ENCODE measurements at regions not wholly inside any gene's neighbourhood (a gene's known extent, or its start where the extent isn't known, plus 50 kb on each side); places are given as distances from the start of the nearest gene placed in this dataset.

DNA sequence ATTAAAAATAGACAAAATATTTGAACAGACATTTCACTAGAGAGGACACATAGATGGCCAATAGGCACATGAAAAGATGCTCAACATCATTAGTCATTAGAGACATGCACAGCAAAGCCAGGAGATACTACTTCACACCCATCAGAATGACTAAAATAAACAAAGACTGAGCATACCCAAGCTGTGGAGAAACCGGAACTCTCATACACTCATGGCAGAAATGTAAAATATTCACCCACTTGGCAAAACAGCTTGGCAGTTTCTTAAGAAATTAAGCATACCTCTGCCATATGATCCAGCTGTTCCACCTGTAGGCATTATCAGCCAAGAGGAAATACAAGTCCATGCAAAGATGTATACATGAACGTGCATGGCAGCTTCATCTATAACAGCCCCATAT lies 213.4 kb downstream of the TSHZ3 start:
- Mint-ChIP-seq H3K4me1 (no peaks in the 10 kb centered on the region), H3K4me3 (no peak overlapping the region), H3K36me3 (no peaks in the 10 kb centered on the region), H3K27ac (no peak overlapping the region), H3K9me3 (no peaks in the 10 kb centered on the region), H3K27me3 (peaks cover 4 to 6% of the 10 kb centered on the region in 2 donors)
- H3K36me3 ChIP-seq (ENCODE audit: insufficient read depth, low read length) = no peaks in the 10 kb centered on the region
- DNase-seq = no peak
- H3K27ac ChIP-seq (ENCODE audit: low read depth, low read length) = no peak overlapping the region
- H3K4me3 ChIP-seq (ENCODE audit: low read length in 2 of 2) = no peak overlapping the region
- intact Hi-C loops (cut with micrococcal nuclease) = no loop called here
- ChIA-PET CTCF (ENCODE audit: partially characterized antibody) (no interaction called here), POLR2A (ENCODE audit: partially characterized antibody) (no interaction called here)
- no peaks in the 10 kb centered on the region for H3K4me1 ChIP-seq (ENCODE audit: insufficient read depth, low read length)
- H3K27me3 ChIP-seq (ENCODE audit: insufficient read depth, low read length) = no peaks in the 10 kb centered on the region
- no peaks in the 10 kb centered on the region for H3K9me3 ChIP-seq (ENCODE audit: control insufficient read depth in 1 of 2, low read length in 2 of 2)

DNA sequence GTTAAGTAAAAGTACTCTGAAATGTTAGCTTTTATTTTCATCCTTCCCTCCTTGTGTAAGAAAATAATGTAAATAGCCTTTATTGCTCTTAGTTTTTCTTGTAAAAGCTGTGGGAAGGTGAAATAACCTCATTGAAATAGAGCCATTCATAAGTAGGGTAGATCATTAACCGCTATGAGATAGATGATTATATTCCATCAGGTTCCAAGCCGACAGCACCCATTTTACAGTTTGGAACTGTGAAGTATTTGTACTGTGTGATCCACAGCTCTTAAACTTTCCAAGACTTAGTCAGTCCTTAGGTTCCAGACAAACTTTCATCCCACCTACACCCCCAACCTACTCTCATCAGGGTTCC lies 216.5 kb downstream of the TSHZ3 start:
- H3K27ac ChIP-seq (ENCODE audit: low read depth, low read length) = no peak overlapping the region
- no peaks in the 10 kb centered on the region for H3K36me3 Mint-ChIP-seq
- H3K27me3 ChIP-seq (ENCODE audit: insufficient read depth, low read length) = no peaks in the 10 kb centered on the region
- peaks cover 8% of the 10 kb centered on the region in 2 donors for H3K27me3 Mint-ChIP-seq
- no peaks in the 10 kb centered on the region for H3K9me3 Mint-ChIP-seq
- POLR2A ChIA-PET (ENCODE audit: partially characterized antibody) = no interaction called here
- no peaks in the 10 kb centered on the region for H3K9me3 ChIP-seq (ENCODE audit: control insufficient read depth in 1 of 2, low read length in 2 of 2)
- no peaks in the 10 kb centered on the region for H3K36me3 ChIP-seq (ENCODE audit: insufficient read depth, low read length)
- intact Hi-C loops (cut with micrococcal nuclease) = no loop called here
- H3K4me1 ChIP-seq (ENCODE audit: insufficient read depth, low read length) = no peaks in the 10 kb centered on the region
- no peak overlapping the region for H3K4me3 ChIP-seq (ENCODE audit: low read length in 2 of 2)
- H3K27ac Mint-ChIP-seq = no peak overlapping the region
- H3K4me1 Mint-ChIP-seq = no peaks in the 10 kb centered on the region
- CTCF ChIA-PET (ENCODE audit: partially characterized antibody) = interaction anchor here (1.0 kb wide), 1 partner anchor 9 kb away, joined by 4 read pairs; no protein-coding TSS in a partner anchor
- DNase-seq = no peak
- H3K4me3 Mint-ChIP-seq = no peak overlapping the region

DNA sequence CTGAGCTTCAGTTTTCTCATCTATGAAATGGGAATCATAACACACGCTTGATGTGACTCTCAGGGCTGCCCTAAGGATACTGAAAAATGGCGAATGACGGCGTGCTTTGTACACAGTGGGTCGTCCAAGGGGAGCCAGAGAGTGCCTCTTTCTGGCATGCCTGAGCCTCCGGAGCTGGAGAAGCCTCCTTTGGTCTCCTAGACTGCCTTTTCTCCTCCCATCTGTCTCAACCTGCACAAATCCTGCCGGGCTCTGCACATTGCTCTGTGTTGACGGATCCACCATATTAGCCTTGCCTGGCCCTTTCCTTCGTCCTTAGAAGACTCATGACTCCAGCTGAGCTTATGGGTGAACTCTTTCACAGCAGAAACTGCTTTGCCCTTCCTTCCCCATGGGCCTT lies 220.9 kb downstream of the TSHZ3 start:
- Mint-ChIP-seq H3K27ac (no peak overlapping the region), H3K9me3 (no peaks in the 10 kb centered on the region), H3K27me3 (peaks cover 7% of the 10 kb centered on the region in 2 donors), H3K36me3 (no peaks in the 10 kb centered on the region), H3K4me1 (no peaks in the 10 kb centered on the region), H3K4me3 (no peak overlapping the region)
- no peak for DNase-seq
- H3K27ac ChIP-seq (ENCODE audit: low read depth, low read length) = no peak overlapping the region
- ChIA-PET POLR2A (ENCODE audit: partially characterized antibody) (no interaction called here), CTCF (ENCODE audit: partially characterized antibody) (no interaction called here)
- no peaks in the 10 kb centered on the region for H3K4me1 ChIP-seq (ENCODE audit: insufficient read depth, low read length)
- no peaks in the 10 kb centered on the region for H3K36me3 ChIP-seq (ENCODE audit: insufficient read depth, low read length)
- no peaks in the 10 kb centered on the region for H3K27me3 ChIP-seq (ENCODE audit: insufficient read depth, low read length)
- no peaks in the 10 kb centered on the region for H3K9me3 ChIP-seq (ENCODE audit: control insufficient read depth in 1 of 2, low read length in 2 of 2)
- intact Hi-C loops (cut with micrococcal nuclease) = no loop called here
- H3K4me3 ChIP-seq (ENCODE audit: low read length in 2 of 2) = no peak overlapping the region

DNA sequence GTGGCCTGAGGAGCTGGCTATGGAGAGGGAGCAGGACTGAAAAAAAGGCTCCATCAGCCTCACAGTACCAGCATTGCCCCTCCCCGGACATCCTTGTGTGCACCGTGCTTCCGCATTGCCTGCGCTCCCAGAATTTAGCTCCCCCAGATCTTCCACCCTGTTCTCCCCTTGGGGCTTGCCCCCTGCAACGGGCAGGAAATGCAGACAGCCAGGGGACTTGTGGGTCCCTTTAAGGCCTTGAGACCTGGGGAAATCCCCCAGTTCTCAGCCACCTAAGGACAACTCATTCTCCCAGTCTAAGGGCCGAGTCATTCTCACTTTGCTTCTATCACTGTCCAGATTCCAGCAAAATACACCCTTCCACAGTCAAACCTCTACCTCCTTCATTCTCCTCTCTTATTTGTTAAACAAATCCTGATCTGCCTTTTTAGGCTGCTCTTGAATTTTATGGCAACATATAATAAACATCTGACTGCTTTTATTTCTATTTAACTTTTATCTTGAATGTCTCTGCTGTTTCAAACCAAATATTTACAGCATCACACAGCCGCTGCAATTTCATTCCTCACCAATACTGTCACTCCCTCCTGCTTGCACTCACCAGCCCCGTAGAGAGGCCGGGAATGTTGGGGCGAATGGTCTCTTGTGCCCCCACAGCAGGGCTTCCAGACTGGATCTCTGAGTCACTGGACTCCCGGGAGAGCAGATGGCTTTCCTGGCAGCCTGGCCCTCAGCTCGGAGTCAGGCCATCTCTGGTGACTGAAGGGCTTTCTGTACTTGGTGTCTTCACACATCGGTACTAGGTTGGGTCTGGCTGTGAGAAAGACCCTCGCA lies 221.9 kb downstream of the TSHZ3 start:
- Histone ChIP-seq H3K4me3 (ENCODE audit: low read length in 2 of 2) (no peak overlapping the region), H3K27ac (ENCODE audit: low read depth, low read length) (no peak overlapping the region), H3K9me3 (ENCODE audit: control insufficient read depth in 1 of 2, low read length in 2 of 2) (no peaks in the 10 kb centered on the region), H3K36me3 (ENCODE audit: insufficient read depth, low read length) (no peaks in the 10 kb centered on the region), H3K27me3 (ENCODE audit: insufficient read depth, low read length) (no peaks in the 10 kb centered on the region), H3K4me1 (ENCODE audit: insufficient read depth, low read length) (no peaks in the 10 kb centered on the region)
- Mint-ChIP-seq H3K4me1 (no peaks in the 10 kb centered on the region), H3K27ac (no peak overlapping the region), H3K9me3 (no peaks in the 10 kb centered on the region), H3K4me3 (peak overlapping the region in 1 of 8 donors; percentile 23), H3K36me3 (no peaks in the 10 kb centered on the region), H3K27me3 (peaks cover 4 to 7% of the 10 kb centered on the region in 2 donors)
- DNase-seq = no peak
- CTCF ChIA-PET (ENCODE audit: partially characterized antibody) = no interaction called here
- POLR2A ChIA-PET (ENCODE audit: partially characterized antibody) = no interaction called here
- intact Hi-C loops (cut with micrococcal nuclease) = no loop called here

DNA sequence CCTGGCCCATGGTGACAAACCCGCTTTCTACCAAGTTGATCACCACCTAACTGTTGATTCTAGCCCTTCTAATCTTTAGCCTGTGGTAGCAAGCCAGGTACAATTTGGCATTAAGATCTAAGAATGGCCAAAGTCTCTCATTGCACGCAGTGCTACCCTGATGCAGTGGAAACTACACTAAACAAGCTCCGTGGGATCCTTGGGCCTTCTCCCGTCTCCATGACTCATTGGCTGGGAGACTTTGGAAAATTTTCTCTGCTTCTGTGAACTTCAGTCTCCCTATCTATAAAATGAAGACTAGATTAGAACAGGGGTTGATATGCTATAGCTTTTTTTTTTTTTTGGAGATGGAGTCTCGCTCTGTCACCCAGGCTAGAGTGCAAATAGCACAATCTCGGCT lies 223.0 kb downstream of the TSHZ3 start:
- Histone ChIP-seq H3K27me3 (ENCODE audit: insufficient read depth, low read length) (no peaks in the 10 kb centered on the region), H3K27ac (ENCODE audit: low read depth, low read length) (no peak overlapping the region), H3K4me3 (ENCODE audit: low read length in 2 of 2) (no peak overlapping the region), H3K4me1 (ENCODE audit: insufficient read depth, low read length) (no peaks in the 10 kb centered on the region), H3K9me3 (ENCODE audit: control insufficient read depth in 1 of 2, low read length in 2 of 2) (no peaks in the 10 kb centered on the region), H3K36me3 (ENCODE audit: insufficient read depth, low read length) (no peaks in the 10 kb centered on the region)
- Mint-ChIP-seq H3K36me3 (no peaks in the 10 kb centered on the region), H3K4me1 (peaks cover 0 to 1% (median 0%) of the 10 kb centered on the region in 4 donors), H3K4me3 (no peak overlapping the region), H3K27ac (no peak overlapping the region), H3K9me3 (no peaks in the 10 kb centered on the region), H3K27me3 (peaks cover 4 to 7% of the 10 kb centered on the region in 2 donors)
- POLR2A ChIA-PET (ENCODE audit: partially characterized antibody) = no interaction called here
- CTCF ChIA-PET (ENCODE audit: partially characterized antibody) = no interaction called here
- intact Hi-C loops (cut with micrococcal nuclease) = no loop called here
- DNase-seq = no peak

DNA sequence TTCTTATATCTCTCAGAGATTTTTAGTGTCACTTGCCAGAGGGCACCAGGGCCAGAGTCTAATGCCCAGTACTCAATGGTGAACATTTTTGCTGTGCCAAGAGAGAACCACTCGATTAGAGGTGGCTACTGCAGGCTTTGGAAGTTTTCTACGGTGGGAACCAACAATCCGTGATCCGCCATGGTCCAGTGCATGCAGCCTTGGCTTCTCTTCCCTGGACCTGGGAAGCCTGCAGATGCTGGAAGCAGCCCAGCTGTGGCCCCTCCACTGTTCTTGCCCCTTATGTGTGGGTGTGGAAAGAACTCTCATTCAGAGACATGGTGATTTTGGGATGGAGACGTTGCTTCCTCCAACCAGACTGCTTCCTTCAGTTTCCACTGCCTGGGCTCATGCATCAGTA lies 224.2 kb downstream of the TSHZ3 start:
- Histone ChIP-seq H3K4me3 (ENCODE audit: low read length in 2 of 2) (no peak overlapping the region), H3K27me3 (ENCODE audit: insufficient read depth, low read length) (no peaks in the 10 kb centered on the region), H3K4me1 (ENCODE audit: insufficient read depth, low read length) (no peaks in the 10 kb centered on the region), H3K9me3 (ENCODE audit: control insufficient read depth in 1 of 2, low read length in 2 of 2) (no peaks in the 10 kb centered on the region), H3K27ac (ENCODE audit: low read depth, low read length) (no peak overlapping the region), H3K36me3 (ENCODE audit: insufficient read depth, low read length) (no peaks in the 10 kb centered on the region)
- H3K4me1 Mint-ChIP-seq = peaks cover 0 to 1% (median 0%) of the 10 kb centered on the region in 4 donors
- no peak for DNase-seq
- ChIA-PET CTCF (ENCODE audit: partially characterized antibody) (no interaction called here), POLR2A (ENCODE audit: partially characterized antibody) (no interaction called here)
- H3K9me3 Mint-ChIP-seq = no peaks in the 10 kb centered on the region
- no peaks in the 10 kb centered on the region for H3K36me3 Mint-ChIP-seq
- H3K27me3 Mint-ChIP-seq = peaks cover 2 to 4% of the 10 kb centered on the region in 2 donors
- H3K4me3 Mint-ChIP-seq = no peak overlapping the region
- intact Hi-C loops (cut with micrococcal nuclease) = no loop called here
- H3K27ac Mint-ChIP-seq = no peak overlapping the region

DNA sequence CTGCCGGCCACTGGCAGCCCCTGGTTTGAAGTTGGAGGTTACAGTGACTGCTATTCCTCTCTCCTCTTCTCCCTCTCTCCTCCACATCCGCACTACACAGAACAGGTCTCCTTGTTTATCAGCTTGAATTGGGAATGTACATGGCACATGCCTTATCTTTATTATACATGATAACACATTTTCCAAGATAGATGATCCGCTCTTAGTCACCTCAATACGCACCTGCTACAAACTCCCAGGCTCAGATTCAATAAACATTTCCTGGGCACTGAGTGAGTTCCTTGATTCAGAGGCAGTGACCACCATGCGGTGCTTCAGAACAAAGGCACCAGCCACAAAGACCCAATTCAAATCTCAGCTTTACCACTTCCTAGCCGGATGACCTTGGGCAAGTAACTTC lies 227.7 kb downstream of the TSHZ3 start:
- H3K9me3 Mint-ChIP-seq = no peaks in the 10 kb centered on the region
- no peak overlapping the region for H3K27ac Mint-ChIP-seq
- Histone ChIP-seq H3K36me3 (ENCODE audit: insufficient read depth, low read length) (no peaks in the 10 kb centered on the region), H3K9me3 (ENCODE audit: control insufficient read depth in 1 of 2, low read length in 2 of 2) (no peaks in the 10 kb centered on the region), H3K27ac (ENCODE audit: low read depth, low read length) (no peak overlapping the region), H3K4me1 (ENCODE audit: insufficient read depth, low read length) (no peaks in the 10 kb centered on the region), H3K27me3 (ENCODE audit: insufficient read depth, low read length) (no peaks in the 10 kb centered on the region), H3K4me3 (ENCODE audit: low read length in 2 of 2) (no peak overlapping the region)
- intact Hi-C loops (cut with micrococcal nuclease) = no loop called here
- peaks cover 0 to 2% of the 10 kb centered on the region in 2 donors for H3K27me3 Mint-ChIP-seq
- CTCF ChIA-PET (ENCODE audit: partially characterized antibody) = no interaction called here
- peaks cover 0 to 1% (median 0%) of the 10 kb centered on the region in 4 donors for H3K4me1 Mint-ChIP-seq
- no peak for DNase-seq
- POLR2A ChIA-PET (ENCODE audit: partially characterized antibody) = no interaction called here
- no peak overlapping the region for H3K4me3 Mint-ChIP-seq
- no peaks in the 10 kb centered on the region for H3K36me3 Mint-ChIP-seq
